Transverse colon (tissue), 4 donors: ENCODE measurements at regions not wholly inside any gene's neighbourhood (a gene's known extent, or its start where the extent isn't known, plus 50 kb on each side); places are given as distances from the start of the nearest gene placed in this dataset.

ENCODE experiments used
- POLR2A ChIP-seq: fragments of 450-650 bp; IDR thresholded peaks from one replicate; pipeline ENCODE4 v1.6.1; 2016; ENCODE audit warnings: antibody characterized with exemption, mild to moderate bottlenecking, moderate library complexity
- POLR2AphosphoS5 ChIP-seq, 3 donors: sonication (generic); formaldehyde crosslinking; IDR thresholded peaks; one replicate each; pipeline ENCODE4 v1.6.1; 2016; ENCODE audit warnings: antibody characterized with exemption in 3 of 3
- TF ChIP-seq, protein P1 (sequence below), 5 experiments: fragments of 200-600 bp in 3 of 5; fragments of 450-650 bp in 2 of 5; sonication (generic) in 3 of 5; IDR thresholded peaks; 1 replicate in 2 of 5; 2 replicates in 3 of 5; pipeline ENCODE4 v1.5.1; 2016 to 2017; ENCODE audit warnings: antibody characterized with exemption in 5 of 5, inconsistent platforms in 3 of 5, mild to moderate bottlenecking in 2 of 5, moderate library complexity in 1 of 5

DNA sequence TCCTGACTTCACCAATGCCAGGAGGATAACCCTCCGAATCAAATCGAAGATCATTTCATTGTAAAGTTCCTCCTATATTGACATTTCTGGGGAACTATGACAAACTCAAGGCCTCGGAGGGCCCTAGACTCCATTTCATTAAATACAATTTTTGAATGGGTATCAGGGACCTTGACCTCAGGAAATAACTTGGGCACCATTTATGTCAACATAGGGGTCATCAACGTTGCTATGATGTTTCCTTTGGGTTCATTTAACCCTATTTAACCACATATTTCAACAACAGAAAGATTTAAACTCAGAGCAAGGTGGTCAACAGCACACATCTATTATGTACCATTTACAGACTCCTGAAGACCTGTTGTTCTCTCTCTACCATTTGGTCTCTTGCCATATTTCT, 395.1 kb downstream of the TRIML1 start:
- TF ChIP-seq, protein P1, sequence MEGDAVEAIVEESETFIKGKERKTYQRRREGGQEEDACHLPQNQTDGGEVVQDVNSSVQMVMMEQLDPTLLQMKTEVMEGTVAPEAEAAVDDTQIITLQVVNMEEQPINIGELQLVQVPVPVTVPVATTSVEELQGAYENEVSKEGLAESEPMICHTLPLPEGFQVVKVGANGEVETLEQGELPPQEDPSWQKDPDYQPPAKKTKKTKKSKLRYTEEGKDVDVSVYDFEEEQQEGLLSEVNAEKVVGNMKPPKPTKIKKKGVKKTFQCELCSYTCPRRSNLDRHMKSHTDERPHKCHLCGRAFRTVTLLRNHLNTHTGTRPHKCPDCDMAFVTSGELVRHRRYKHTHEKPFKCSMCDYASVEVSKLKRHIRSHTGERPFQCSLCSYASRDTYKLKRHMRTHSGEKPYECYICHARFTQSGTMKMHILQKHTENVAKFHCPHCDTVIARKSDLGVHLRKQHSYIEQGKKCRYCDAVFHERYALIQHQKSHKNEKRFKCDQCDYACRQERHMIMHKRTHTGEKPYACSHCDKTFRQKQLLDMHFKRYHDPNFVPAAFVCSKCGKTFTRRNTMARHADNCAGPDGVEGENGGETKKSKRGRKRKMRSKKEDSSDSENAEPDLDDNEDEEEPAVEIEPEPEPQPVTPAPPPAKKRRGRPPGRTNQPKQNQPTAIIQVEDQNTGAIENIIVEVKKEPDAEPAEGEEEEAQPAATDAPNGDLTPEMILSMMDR (IDR thresholded peaks at IDR 0.05): no peak
- no peak for TF ChIP-seq POLR2A
- no peak for TF ChIP-seq POLR2AphosphoS5 (IDR thresholded peaks at IDR 0.05)
